IMR-90 (cell line): ENCODE measurements at regions not wholly inside any gene's neighbourhood (a gene's known extent, or its start where the extent isn't known, plus 50 kb on each side); places are given as distances from the start of the nearest gene placed in this dataset.

Experiments used
- BHLHE40 ChIP-seq: fragments of 150-350 bp; IDR thresholded peaks from 2 replicates; pipeline ENCODE4 v1.6.1; 2016; ENCODE audit warnings: mild to moderate bottlenecking, low read depth, low read length
- CEBPB ChIP-seq: IDR thresholded peaks from 2 replicates; pipeline ENCODE4 v1.6.1; 2012; ENCODE audit warnings: low read depth, low read length, improper control_type of control experiment
- CHD1 ChIP-seq: IDR thresholded peaks from 2 replicates; pipeline ENCODE4 v1.6.1; 2012; ENCODE audit warnings: low read depth, low read length, improper control_type of control experiment
- CTCF ChIP-seq: conservative IDR thresholded peaks from 2 replicates; pipeline ENCODE4 v1.5.1; 2012; ENCODE audit warnings: mild to moderate bottlenecking, low read depth, low read length, improper control_type of control experiment
- FOS ChIP-seq: fragments of 150-350 bp; IDR thresholded peaks from 2 replicates; pipeline ENCODE4 v1.6.1; 2016; ENCODE audit warnings: low read depth, low read length
- MAFK ChIP-seq: IDR thresholded peaks from 2 replicates; pipeline ENCODE4 v1.6.1; 2012; ENCODE audit warnings: low read depth, low read length, improper control_type of control experiment
- MAZ ChIP-seq: IDR thresholded peaks from 2 replicates; pipeline ENCODE4 v1.6.1; 2012; ENCODE audit warnings: low read depth, mild to moderate bottlenecking, low read length, improper control_type of control experiment, moderate library complexity, borderline replicate concordance
- MXI1 ChIP-seq: IDR thresholded peaks from 2 replicates; pipeline ENCODE4 v1.6.1; 2012; ENCODE audit warnings: low read depth, mild to moderate bottlenecking, low read length, moderate library complexity, borderline replicate concordance
- POLR2A ChIP-seq: IDR thresholded peaks from 2 replicates; pipeline ENCODE4 v1.6.1; 2012; ENCODE audit warnings: mild to moderate bottlenecking, low read depth, low read length
- RAD21 ChIP-seq: IDR thresholded peaks from 2 replicates; pipeline ENCODE4 v1.6.1; 2012; ENCODE audit warnings: low read length, improper control_type of control experiment
- RCOR1 ChIP-seq: IDR thresholded peaks from 2 replicates; pipeline ENCODE4 v1.6.1; 2012; ENCODE audit warnings: mild to moderate bottlenecking, low read length, improper control_type of control experiment; ENCODE audit not compliant: insufficient replicate concordance
- RFX5 ChIP-seq: IDR thresholded peaks from 2 replicates; pipeline ENCODE4 v1.8.0; 2012; ENCODE audit warnings: low read depth, mild to moderate bottlenecking, low read length, moderate library complexity
- SMC3 ChIP-seq: fragments of 150-350 bp; IDR thresholded peaks from 2 replicates; pipeline ENCODE4 v1.6.1; 2016; ENCODE audit warnings: low read depth, mild to moderate bottlenecking, antibody characterized with exemption, low read length, moderate library complexity
- USF2 ChIP-seq: fragments of 150-350 bp; IDR thresholded peaks from 2 replicates; pipeline ENCODE4 v1.6.1; 2017; ENCODE audit warnings: mild to moderate bottlenecking, antibody characterized with exemption, low read length, low read depth

DNA sequence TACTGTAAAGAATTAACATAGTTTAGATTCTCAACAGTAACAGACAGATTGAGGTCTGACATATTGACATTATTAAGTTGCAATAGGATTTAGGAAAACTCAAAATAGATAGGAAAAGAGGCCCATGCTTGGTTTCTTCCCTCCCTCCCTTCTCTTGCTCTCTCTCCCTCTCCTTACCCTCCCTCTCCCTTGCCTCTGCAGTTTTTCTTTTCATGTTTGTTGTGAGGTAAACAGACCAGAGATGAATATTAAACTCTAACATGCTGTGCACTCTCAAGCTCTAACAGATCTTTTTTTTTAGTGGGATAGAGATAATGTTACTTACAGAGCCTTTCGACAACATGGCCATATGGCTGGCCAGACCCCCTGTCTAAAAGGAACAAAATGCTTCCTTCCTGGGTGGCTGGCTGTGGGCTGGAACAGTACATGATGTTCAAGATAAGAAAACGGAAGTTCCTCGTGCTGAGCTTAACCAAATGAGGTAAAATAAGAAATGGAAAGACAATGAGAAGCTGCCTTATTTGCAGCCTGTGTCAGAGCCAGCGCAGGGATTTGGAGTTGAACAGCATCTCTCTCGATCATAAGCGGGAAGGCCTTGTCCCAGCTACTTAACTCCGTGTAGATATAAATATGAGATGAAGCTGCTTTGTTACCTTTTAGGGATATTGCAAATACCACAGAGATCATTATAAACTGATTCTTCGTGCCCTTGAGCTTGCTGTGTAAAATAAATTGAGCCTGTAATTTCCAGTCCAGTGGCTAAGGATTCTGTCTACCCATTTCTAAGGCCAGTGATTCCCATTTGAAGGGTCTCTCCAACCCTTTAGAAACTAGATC is 391.9 kb upstream of the NPVF start:
- TF ChIP-seq MAZ, result no peak
- no peak for TF ChIP-seq CTCF
- TF ChIP-seq MXI1, result no peak
- TF ChIP-seq MAFK, result no peak
- TF ChIP-seq POLR2A, result no peak
- no peak for TF ChIP-seq RFX5
- TF ChIP-seq USF2, result no peak
- no peak for TF ChIP-seq RAD21
- TF ChIP-seq CHD1, result no peak
- TF ChIP-seq SMC3, result no peak
- TF ChIP-seq BHLHE40, result no peak
- no peak for TF ChIP-seq RCOR1
- TF ChIP-seq CEBPB, result no peak
- TF ChIP-seq FOS, result no peak
